Astrocyte (in vitro differentiated cells and primary cell): ENCODE measurements at regions not wholly inside any gene's neighbourhood (a gene's known extent, or its start where the extent isn't known, plus 50 kb on each side); places are given as distances from the start of the nearest gene placed in this dataset.

ENCODE experiments used
- DNase-seq: peaks from one replicate; pipeline ENCODE4 v3.0.0-alpha.2; 2010; ENCODE audit warnings: low read depth
- FAIRE-seq: peaks from 2 replicates; lab custom pipeline; 2011; peaks lifted over from hg19 to GRCh38; lab: Jason Lieb, UNC
- H2AFZ ChIP-seq: 2 replicates; pipeline ENCODE4 v1.6.0; 2012; ENCODE audit warnings: low read depth, low read length, inconsistent platforms
- H3K27ac ChIP-seq: 2 replicates; pipeline ENCODE4 v1.5.1; 2011; ENCODE audit warnings: low read depth, low read length, inconsistent platforms
- H3K27me3 ChIP-seq: 2 replicates; pipeline ENCODE4 v1.6.0; 2011; ENCODE audit warnings: low read length, inconsistent platforms; ENCODE audit not compliant: insufficient read depth
- H3K36me3 ChIP-seq: 2 replicates; pipeline ENCODE4 v1.5.1; 2011; ENCODE audit warnings: low read length, inconsistent platforms; ENCODE audit not compliant: insufficient read depth
- H3K4me1 ChIP-seq: 2 replicates; pipeline ENCODE4 v1.5.1; 2011; ENCODE audit warnings: low read length, inconsistent platforms; ENCODE audit not compliant: insufficient read depth
- H3K4me2 ChIP-seq: 2 replicates; pipeline ENCODE4 v1.6.0; 2012; ENCODE audit warnings: low read length, inconsistent platforms
- H3K4me3 ChIP-seq: 2 replicates; pipeline ENCODE4 v1.5.1; 2011; ENCODE audit warnings: low read depth, mild to moderate bottlenecking, low read length, inconsistent platforms; ENCODE audit not compliant: insufficient read depth
- H3K79me2 ChIP-seq: 2 replicates; pipeline ENCODE4 v1.6.0; 2012; ENCODE audit warnings: mild to moderate bottlenecking, low read length, inconsistent platforms; ENCODE audit not compliant: insufficient read depth
- H3K9ac ChIP-seq: 2 replicates; pipeline ENCODE4 v1.6.0; 2012; ENCODE audit warnings: mild to moderate bottlenecking, low read length, inconsistent platforms
- H3K9me3 ChIP-seq: 2 replicates; pipeline ENCODE4 v1.5.1; 2012; ENCODE audit warnings: low read depth, mild to moderate bottlenecking, low read length, inconsistent platforms; ENCODE audit not compliant: insufficient read depth
- H4K20me1 ChIP-seq: 2 replicates; pipeline ENCODE4 v1.6.0; 2012; ENCODE audit warnings: low read length, inconsistent platforms; ENCODE audit not compliant: insufficient read depth
- H3K27ac Mint-ChIP-seq: one replicate; pipeline ENCODE4 v1.8.0; 2021; ENCODE audit warnings: mild to moderate bottlenecking, mixed read lengths; ENCODE audit not compliant: unreplicated experiment
- H3K27me3 Mint-ChIP-seq: one replicate; pipeline ENCODE4 v1.8.0; 2021; ENCODE audit warnings: low read depth, mixed read lengths; ENCODE audit not compliant: unreplicated experiment
- H3K36me3 Mint-ChIP-seq: one replicate; pipeline ENCODE4 v1.8.0; 2021; ENCODE audit warnings: low read depth, mixed read lengths; ENCODE audit not compliant: unreplicated experiment
- H3K4me1 Mint-ChIP-seq: one replicate; pipeline ENCODE4 v1.8.0; 2021; ENCODE audit warnings: low read depth, mixed read lengths; ENCODE audit not compliant: unreplicated experiment
- H3K4me3 Mint-ChIP-seq: one replicate; pipeline ENCODE4 v1.8.0; 2021; ENCODE audit warnings: mild to moderate bottlenecking, moderate library complexity, mixed read lengths; ENCODE audit not compliant: unreplicated experiment
- H3K9me3 Mint-ChIP-seq: one replicate; pipeline ENCODE4 v1.8.0; 2021; ENCODE audit warnings: mild to moderate bottlenecking, mixed read lengths; ENCODE audit not compliant: unreplicated experiment
- EZH2 ChIP-seq: IDR thresholded peaks from 2 replicates; pipeline ENCODE4 v1.6.1; 2012; ENCODE audit warnings: mild to moderate bottlenecking, low read length, inconsistent platforms; ENCODE audit not compliant: insufficient read depth
- TF ChIP-seq, protein P1 (sequence below): IDR thresholded peaks from 2 replicates; pipeline ENCODE4 v1.5.1; 2011; ENCODE audit warnings: low read depth, mild to moderate bottlenecking, inconsistent platforms, low read length, moderate library complexity; ENCODE audit not compliant: insufficient read depth

- no peak overlapping the region for H3K4me3 ChIP-seq
Measured at GRCh38 chr3:167908221-167908620, 172.7 kb downstream of the SERPINI1 start.

DNA sequence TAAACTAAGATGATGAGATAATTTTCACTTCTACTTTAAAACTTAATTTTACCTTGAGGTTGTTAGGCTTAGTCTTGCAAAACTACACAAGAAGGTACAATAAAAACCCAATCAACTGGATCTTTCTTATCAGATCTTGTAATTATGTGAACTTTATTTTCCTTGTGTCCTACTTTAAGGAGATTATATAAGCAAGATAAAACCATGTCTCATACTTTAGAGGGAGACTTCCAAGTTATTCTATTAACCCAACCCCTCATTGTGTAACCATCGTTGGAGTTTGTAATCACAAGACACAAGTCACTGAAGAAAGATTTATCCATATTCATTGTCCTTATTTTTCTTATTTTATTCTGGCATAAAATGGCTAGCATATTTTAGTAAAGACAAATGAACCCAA, 165.6 kb downstream of the SERPINI1 start:
- Histone ChIP-seq H3K27me3 (no peaks in the 10 kb centered on the region), H3K9ac (no peak overlapping the region), H3K4me2 (no peak overlapping the region), H3K4me3 (no peak overlapping the region), H3K36me3 (no peaks in the 10 kb centered on the region), H2AFZ (no peak overlapping the region), H3K79me2 (no peaks in the 10 kb centered on the region), H3K27ac (no peak overlapping the region), H3K4me1 (no peaks in the 10 kb centered on the region), H4K20me1 (no peaks in the 10 kb centered on the region), H3K9me3 (no peaks in the 10 kb centered on the region)
- Mint-ChIP-seq H3K27me3 (no peaks in the 10 kb centered on the region), H3K9me3 (no peaks in the 10 kb centered on the region), H3K4me3 (no peak overlapping the region), H3K36me3 (no peaks in the 10 kb centered on the region), H3K4me1 (no peaks in the 10 kb centered on the region), H3K27ac (no peak overlapping the region)
- no peak for DNase-seq
- no peak for FAIRE-seq
- TF ChIP-seq, protein P1, sequence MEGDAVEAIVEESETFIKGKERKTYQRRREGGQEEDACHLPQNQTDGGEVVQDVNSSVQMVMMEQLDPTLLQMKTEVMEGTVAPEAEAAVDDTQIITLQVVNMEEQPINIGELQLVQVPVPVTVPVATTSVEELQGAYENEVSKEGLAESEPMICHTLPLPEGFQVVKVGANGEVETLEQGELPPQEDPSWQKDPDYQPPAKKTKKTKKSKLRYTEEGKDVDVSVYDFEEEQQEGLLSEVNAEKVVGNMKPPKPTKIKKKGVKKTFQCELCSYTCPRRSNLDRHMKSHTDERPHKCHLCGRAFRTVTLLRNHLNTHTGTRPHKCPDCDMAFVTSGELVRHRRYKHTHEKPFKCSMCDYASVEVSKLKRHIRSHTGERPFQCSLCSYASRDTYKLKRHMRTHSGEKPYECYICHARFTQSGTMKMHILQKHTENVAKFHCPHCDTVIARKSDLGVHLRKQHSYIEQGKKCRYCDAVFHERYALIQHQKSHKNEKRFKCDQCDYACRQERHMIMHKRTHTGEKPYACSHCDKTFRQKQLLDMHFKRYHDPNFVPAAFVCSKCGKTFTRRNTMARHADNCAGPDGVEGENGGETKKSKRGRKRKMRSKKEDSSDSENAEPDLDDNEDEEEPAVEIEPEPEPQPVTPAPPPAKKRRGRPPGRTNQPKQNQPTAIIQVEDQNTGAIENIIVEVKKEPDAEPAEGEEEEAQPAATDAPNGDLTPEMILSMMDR = no peak
- TF ChIP-seq EZH2 = no peak

More at GRCh38 chr3:167908221-167908620, 172.7 kb downstream of the SERPINI1 start:
- no peak overlapping the region for H3K4me2 ChIP-seq
- no peaks in the 10 kb centered on the region for H3K36me3 ChIP-seq
- no peaks in the 10 kb centered on the region for H3K79me2 ChIP-seq
- no peak overlapping the region for H3K27ac Mint-ChIP-seq
- no peaks in the 10 kb centered on the region for H3K9me3 ChIP-seq
- no peak overlapping the region for H3K9ac ChIP-seq
- no peaks in the 10 kb centered on the region for H3K4me1 ChIP-seq
- H3K4me3 Mint-ChIP-seq = no peak overlapping the region
- no peak for FAIRE-seq
- H4K20me1 ChIP-seq = no peaks in the 10 kb centered on the region
- no peaks in the 10 kb centered on the region for H3K27me3 ChIP-seq
- TF ChIP-seq, protein P1 = no peak
- TF ChIP-seq EZH2 = no peak
- H3K9me3 Mint-ChIP-seq = no peaks in the 10 kb centered on the region
- no peak overlapping the region for H3K27ac ChIP-seq
- no peaks in the 10 kb centered on the region for H3K27me3 Mint-ChIP-seq
- no peaks in the 10 kb centered on the region for H3K36me3 Mint-ChIP-seq
- no peak overlapping the region for H2AFZ ChIP-seq
- DNase-seq = no peak
- peaks cover under 1% of the 10 kb centered on the region for H3K4me1 Mint-ChIP-seq

DNA sequence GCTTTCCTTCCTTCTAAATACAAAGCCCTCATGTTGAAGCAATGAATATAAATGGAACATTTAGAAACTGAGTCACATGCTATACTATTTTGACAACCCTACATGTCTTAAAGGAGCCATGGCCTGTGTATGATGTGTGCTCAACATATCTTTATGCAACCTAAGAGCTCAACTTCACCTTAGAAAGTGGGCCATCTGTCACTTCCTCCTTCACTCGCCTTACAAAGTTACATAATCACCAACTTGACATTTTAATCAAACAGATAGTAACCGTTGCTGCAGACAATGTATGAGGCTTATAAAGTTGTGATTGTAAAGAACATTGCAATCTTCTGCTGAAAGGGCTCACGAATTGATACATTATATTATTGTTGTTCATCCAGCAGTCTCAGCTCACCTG, 163.6 kb downstream of the SERPINI1 start:
- Mint-ChIP-seq H3K9me3 (no peaks in the 10 kb centered on the region), H3K27ac (no peak overlapping the region), H3K4me1 (no peaks in the 10 kb centered on the region), H3K27me3 (no peaks in the 10 kb centered on the region), H3K36me3 (no peaks in the 10 kb centered on the region), H3K4me3 (no peak overlapping the region)
- Histone ChIP-seq H3K79me2 (no peaks in the 10 kb centered on the region), H2AFZ (no peak overlapping the region), H3K36me3 (no peaks in the 10 kb centered on the region), H3K4me3 (no peak overlapping the region), H3K9me3 (no peaks in the 10 kb centered on the region), H3K27ac (no peak overlapping the region), H4K20me1 (no peaks in the 10 kb centered on the region), H3K4me2 (no peak overlapping the region), H3K27me3 (no peaks in the 10 kb centered on the region), H3K9ac (no peak overlapping the region), H3K4me1 (no peaks in the 10 kb centered on the region)
- TF ChIP-seq, protein P1 = no peak
- no peak for TF ChIP-seq EZH2
- DNase-seq (no peak), FAIRE-seq (no peak)
